ACHN (cell line): ENCODE measurements at regions not wholly inside any gene's neighbourhood (a gene's known extent, or its start where the extent isn't known, plus 50 kb on each side); places are given as distances from the start of the nearest gene placed in this dataset.

Experiments used
- DNase-seq: peaks from one replicate; pipeline ENCODE4 v3.0.0-alpha.2; 2015
- in situ Hi-C: cut with HindIII; loops from 2 replicates; pipeline ENCODE4 v1.10.0; 2017; ENCODE audit warnings: low sequenced_read_pairs, low pct_ligation_motif_present, low pct_unique_long_range_greater_than_20kb

DNA sequence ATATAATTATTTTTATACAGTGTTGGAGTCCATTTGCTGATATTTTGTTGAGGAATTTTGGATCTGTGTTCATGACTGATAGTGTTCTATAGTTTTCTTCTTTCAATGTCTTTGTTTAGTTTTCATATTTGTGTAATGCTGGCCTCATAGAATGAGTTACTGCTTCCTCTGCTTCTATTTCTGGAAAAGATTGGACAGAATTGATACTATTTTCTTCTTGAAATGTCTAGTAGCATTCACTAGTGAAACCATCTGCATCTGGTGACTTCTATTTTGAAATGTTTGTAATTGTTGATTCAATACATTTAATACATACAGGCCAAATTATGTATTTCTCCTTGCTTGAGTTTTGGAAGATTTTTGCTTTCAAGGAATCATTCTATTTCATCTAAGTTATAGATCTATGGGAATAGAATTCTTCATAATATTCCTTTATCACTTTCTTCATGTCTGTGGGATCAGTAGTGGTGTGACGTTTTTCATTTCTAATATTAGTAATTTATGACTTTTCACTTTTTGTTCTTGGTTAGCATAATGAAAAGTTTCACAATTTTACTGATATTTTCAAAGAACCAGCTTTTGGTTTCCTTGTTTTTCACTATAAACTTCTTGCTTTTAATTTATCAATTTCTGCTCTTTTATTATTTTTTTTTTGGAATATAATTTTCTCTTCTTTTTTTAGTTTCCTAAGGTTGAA is 509.9 kb upstream of the VRK2 start:
- in situ Hi-C loops = no loop called here
- no peak for DNase-seq

DNA sequence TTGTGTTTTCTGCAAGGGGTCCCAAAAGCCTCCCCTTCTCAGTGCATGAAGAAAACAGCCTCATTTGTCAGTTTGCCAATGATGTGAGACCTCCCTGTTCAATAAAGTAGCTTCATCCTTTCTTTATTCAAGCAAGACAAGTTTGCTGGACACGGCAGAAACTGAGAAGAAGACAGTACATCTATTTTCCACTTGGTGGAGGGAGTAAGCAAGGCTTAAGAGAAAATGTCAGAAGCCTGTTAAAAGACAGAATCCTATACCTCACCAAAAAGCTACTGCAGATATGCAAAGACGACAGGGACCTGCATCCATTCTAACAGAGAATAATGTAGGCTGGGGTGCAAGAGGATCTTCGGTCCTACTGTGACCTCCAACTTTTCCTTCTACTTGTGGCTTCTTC is 506.8 kb upstream of the VRK2 start:
- in situ Hi-C loops = no loop called here
- no peak for DNase-seq

DNA sequence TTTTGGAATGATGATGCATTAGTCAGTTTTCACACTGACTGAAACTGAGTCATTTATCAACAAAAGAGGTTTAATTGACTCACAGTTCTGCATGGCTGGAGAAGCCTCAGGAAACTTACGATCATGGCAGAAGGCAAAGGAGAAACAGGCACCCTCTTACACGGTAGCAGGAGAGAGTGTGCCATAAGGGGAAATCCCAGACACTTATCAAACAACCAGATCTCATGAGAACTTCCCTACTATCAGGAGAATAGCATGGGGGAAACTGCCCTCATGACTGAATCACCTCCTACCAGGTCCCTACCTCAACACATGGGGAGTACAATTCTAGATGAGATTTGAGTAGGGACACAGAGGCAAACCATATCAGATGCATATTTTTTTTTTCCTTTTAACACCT is 504.5 kb upstream of the VRK2 start:
- in situ Hi-C loops = no loop called here
- DNase-seq = no peak

DNA sequence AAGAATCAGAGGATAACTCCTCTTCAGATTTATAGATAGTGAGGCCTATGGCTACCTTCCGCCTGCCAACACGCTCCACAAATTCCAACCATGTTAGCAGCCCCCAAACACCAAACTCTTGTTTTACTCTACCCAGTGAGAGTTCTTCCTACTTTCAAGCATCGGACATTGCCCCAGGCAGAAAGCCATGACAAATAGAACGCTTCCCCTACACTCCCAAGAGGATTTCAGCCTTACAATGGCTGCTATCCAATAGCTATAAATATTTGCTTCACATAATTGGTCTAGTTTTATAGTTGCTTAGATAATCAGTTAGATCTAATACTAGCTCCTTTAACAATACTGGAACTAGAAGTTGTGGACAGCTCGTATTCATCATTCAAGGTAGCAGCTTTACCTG is 503.4 kb upstream of the VRK2 start:
- in situ Hi-C loops = no loop called here
- DNase-seq = no peak

DNA sequence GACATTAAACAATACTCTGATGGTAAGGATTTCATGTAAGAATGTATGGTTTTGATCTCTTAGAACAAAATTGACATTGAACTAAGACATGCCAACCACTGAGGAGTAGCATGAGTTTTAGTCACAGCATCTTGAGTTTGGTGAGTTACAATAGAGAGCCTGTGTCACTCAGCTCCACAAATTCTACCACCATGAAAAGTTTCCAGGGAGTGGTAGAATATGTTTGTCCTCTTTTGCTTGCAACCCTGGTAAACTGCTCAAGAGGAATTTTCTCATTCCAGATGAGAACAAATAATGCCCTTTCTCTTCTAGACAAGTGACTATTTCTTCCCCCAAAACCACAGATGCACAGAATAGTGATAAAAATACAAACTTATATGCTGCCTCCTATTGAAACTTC is 502.0 kb upstream of the VRK2 start:
- in situ Hi-C loops = no loop called here

DNA sequence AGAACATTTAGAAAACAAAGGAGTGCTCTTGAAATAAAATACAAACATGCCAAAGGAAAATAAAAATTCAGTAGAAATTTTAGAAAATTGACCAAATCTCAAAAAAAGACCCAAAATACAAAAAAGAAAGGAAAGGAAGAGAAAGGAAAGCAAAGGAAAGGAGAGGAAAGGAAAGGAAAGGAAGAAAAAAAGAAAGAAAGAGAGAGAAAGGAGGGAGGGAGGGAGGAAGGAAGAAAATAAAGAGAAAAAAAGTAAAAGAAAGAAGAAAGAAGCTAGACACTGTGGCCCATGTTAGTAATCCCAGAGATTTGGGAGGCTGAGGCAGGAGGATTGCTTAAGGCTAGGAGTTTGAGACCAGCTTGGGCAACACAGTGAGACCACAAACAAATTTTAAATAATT is 500.1 kb upstream of the VRK2 start:
- in situ Hi-C loops = no loop called here
- no peak for DNase-seq

More for the DNA sequence above, 502.0 kb upstream of the VRK2 start:
- no peak for DNase-seq

DNA sequence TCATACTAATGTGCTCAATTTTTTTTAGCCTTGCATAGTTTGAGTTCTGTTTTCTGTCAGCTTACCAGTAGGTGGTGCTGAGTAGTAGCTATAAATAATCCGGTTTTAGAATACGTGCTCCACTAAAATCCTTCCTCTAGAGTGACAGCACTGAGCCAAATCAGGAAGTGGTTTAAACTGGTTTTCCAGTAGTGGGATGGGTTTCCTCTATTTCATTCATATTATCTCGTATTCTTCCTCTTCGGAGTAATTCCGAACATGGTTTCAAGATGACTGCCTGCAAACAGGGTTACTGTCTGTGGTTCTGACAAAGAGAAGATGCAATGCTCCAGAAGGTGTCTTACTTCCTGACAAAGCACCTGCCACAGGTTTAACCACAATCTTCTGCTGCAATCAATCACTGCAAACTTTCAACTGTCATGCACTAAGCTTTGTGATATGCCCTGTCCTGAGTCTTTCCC is 496.9 kb upstream of the VRK2 start:
- in situ Hi-C loops = no loop called here

DNA sequence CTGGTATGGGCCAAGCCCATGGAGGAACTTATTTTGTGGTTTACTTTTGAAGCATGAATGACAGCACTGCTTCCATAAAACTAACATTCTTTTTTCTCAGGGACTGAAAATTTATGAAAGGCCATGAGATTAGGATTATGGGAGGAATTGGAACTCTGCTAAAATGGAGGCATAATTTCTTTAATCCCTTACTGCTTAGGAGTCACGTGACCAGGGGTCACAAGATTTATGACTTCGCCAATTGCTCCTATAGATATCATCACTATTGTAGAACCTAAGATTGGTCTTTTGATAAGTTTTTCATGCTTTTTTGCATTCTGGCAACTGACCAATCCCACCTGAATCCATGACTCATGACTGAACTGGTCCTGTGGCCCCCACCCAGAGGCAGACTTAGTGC is 495.7 kb upstream of the VRK2 start:
- no peak for DNase-seq
- in situ Hi-C loops = no loop called here

More for the DNA sequence above, 496.9 kb upstream of the VRK2 start:
- peak; percentile 34 for DNase-seq

DNA sequence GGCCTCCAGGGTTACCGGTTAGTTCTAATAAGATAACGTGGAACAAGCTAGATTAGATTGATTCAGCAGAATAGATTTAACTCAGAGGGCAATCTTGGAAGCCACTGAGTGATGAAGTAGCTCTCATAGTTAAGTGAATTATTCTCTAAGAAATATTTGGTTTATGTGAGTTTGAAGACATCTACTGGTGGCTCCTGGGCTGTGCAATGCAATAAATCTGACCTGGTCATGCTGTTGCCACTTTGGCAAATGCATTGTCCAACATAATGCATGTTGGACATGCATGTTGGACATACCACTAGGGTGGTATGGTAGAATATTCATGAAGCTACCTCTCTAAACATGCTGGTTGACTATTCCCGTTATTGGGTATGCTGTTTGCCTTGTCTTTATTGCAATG is 493.7 kb upstream of the VRK2 start:
- in situ Hi-C loops = no loop called here
- DNase-seq = no peak

DNA sequence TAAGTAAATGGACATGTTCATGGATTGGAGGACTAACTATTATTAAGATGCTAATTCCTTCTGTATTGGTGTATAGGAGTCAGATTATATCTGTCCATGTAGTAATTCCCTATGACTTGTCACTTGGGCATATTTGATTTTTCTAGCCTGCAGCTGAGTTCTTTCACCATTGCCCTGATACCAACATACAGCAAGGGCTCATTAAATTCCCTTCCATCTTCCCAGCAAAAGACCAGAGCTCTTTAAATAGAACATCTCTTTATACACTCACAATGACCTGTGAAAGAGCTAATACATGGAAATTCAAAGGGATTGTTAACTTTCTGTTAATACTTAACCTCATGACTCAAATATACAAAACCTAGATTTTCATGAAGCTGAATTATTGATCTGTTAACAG is 492.3 kb upstream of the VRK2 start:
- no peak for DNase-seq
- in situ Hi-C loops = no loop called here

DNA sequence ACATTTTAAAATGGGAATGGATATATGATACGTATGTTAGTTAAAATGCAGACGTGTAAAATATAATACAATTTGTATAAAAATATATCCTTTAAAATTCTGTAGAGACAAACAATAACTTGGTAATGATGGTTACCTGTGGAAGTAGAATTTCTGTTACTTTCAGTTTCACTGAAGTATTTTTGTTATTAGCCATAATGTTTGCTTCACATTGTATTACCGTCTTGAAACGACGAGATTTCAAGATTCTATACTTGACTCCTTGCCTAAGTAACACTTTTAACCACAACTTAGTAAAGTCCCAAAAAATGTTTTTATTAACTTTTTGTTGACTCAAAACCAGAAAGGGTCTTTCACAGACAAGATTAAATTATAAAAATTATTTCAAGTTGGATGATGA is 488.3 kb upstream of the VRK2 start:
- DNase-seq = no peak
- in situ Hi-C loops = no loop called here

DNA sequence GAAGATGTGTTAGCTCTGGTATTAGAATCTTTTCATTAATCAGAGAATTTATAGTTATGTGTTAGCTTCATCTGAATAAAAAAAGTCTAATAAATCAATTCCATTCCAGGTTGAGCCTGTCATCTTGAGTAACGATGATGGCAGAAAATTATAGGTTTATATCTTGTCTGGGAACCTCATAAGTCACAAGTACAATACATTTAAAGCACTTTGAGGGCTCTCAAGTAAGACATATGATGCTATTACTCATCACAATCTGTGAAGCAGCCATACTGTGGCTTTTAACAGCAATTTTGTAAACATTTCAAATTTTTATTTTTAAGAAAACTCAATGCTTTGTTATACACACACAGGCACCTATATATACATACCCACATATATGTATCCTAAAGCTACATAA is 484.1 kb upstream of the VRK2 start:
- in situ Hi-C loops = no loop called here
- DNase-seq = no peak

DNA sequence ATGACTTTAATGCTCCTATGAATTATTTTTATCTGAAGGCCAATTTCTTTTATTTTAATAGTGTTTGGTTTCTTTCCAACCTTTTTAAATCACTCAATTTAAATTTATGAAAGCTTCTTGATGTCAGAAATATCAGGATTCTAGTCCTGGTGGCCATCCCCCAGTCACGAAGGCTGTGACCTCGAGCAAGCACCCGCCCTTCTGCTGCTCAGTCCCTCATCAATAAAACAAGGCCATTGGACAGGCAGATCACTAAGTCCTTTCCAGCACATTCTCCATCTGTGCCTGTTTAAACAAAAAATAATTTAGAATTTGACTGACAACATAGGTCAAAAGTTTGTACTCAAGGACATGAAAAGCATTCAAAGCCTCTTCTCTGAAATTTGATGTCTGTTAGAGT is 483.6 kb upstream of the VRK2 start:
- no peak for DNase-seq
- in situ Hi-C loops = no loop called here

DNA sequence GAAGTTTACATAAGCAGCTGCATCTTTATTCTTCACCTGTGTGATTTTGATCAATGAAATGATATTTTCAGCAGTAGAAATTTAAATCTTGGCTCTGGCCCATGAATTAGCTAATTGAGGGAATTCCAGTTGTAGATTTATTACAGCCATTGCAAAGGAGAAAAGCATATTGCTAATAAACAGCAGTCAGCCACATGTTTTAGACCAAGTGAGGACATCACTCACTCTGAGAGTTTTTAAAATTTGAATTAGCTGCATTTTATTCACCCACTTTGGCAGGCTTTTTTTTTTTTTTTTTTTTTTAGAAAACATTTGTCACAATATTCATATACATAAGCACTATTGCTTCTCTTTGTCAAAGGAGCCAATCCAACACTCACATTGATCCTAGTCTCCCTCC is 479.4 kb upstream of the VRK2 start:
- no peak for DNase-seq
- in situ Hi-C loops = no loop called here

DNA sequence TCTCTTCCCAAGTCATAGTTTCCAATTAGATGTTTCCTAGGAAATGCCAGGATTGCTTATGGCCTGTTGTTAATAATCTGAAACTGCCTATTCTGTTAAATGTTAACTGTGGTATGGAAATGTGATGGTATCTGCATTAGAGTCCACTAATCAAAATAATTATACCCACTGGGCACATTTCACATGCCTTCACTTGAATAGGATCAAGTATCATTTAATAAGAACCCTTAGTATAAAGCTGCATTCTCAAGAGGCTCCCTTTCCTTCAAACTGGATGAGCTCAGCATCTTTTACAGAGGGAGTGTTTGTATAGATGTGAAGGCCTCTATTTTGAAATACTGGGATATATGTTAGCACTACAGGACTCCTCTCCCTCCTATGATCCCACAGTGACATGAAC is 477.2 kb upstream of the VRK2 start:
- no peak for DNase-seq
- in situ Hi-C loops = no loop called here

DNA sequence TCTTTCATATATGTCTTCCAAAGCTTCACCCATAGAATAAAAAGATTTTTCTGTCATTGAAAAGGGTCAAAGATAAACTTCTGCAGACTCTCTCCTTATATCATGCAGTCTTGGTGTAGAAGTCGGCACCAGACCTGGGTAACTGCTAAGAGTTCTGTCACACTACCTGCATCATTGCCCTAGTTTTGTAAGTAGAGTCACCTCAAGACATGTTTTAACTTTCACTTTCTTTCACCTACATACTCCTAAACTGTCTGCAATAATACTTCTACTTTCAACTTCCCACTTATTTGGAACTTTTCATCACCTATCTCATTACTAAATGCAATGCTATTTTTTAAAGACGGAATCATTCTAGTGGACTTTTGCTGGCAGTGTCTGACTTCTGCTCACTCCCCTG is 475.6 kb upstream of the VRK2 start:
- DNase-seq = no peak
- in situ Hi-C loops = no loop called here

DNA sequence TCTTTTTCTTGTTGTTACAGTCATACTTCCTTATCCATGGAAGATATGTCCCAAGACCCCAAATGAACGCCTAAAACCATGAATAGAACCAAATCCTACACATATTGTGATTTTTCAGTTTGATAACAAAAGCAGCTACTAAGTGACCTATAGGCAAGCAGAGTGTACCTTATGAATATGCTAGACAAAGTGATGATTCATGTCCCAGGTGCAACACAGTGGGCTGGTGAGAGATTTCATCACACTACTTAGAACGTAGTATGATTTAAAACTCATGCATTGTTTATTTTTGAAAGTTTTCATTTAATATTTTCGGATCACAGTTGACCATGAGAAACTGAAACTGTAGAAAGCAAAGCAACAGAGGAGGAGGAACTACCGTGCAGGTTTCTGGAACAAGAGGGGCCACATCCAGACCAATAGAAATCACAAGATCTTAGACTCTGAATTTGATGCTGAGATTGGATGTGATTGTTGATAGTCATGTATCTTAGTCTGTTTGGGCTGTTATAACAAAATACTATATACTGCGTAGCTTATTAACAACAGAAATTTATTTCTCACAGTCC is 470.8 kb upstream of the VRK2 start:
- in situ Hi-C loops = no loop called here
- DNase-seq = no peak

DNA sequence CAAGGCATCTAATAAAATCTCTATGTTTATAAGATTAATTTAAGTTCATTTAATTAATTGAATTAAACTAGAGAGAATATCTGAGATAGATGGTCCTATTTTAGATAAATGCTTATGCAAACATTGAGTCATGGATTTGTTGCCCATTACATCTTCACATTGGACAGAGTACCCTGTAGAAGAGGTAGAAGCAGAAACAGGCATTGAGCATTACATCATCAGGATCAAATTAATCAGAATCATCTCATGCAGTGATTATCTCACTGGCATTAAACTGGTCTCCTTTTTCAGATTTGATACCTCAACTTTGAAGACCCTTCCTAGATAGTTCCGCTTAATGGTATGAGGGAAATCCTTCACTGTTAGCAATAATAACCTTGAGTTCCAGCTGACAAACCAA is 469.6 kb upstream of the VRK2 start:
- in situ Hi-C loops = no loop called here
- DNase-seq = no peak

DNA sequence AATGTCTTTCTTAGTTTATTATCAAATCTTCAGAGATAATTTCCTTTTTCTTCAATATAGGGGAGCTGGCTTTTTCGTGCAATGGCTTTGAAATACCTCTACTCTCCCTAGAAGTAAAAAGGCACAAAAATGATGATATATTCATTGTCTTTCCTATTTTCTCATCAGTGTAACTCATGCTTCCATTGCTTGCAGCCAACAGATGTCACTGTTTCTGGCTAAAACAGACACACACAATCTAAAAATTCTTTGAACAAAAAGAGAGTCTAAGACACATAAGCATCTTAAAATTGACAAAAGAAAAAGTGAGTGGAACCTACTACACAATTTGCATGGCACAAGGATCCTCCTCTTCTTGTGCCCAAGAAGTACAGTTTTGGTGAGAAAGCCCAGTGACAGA is 448.7 kb upstream of the VRK2 start:
- in situ Hi-C loops = no loop called here
- DNase-seq = no peak

DNA sequence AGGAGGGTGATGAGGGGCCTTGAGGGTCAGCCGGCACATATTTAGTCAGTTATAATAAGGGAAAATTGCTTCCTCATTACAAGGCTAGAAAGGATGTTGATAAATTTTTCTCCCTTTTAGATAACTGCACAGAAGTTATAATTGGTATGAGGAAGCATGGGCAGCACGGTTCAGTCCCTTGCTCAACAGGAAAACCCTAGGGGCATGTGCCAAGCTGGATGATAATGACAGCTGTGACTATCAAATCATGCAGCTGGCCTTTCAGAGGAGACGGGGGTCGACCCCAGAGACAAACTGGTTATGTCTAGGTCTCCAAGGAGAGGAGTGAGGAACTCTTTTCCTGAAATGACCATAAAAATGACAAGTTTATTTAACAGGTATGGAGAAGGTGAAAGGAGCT is 448.1 kb upstream of the VRK2 start:
- in situ Hi-C loops = no loop called here
- DNase-seq = no peak

DNA sequence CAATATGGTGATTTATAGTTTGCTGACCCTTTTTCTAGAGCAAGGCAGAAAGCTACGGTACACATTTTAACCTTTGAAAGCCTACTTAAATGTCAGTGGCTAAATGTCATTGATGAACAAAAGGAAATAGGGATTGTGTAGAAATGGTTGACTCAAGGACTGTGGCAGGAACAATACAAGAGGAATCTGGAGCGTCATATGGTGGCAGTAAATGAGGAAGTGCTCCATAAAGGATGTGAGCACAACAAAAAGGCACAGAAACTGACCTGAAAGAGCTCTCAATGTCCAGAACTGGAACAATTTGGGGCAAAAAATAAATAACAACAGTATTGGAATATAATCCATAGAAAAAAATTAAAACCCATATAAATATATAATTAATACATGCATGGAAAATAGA is 443.9 kb upstream of the VRK2 start:
- in situ Hi-C loops = no loop called here
- DNase-seq = no peak
